IMR-90 (cell line): ENCODE measurements at regions not wholly inside any gene's neighbourhood (a gene's known extent, or its start where the extent isn't known, plus 50 kb on each side); places are given as distances from the start of the nearest gene placed in this dataset.

Experiments used
- ATAC-seq: fragments of 200-7000 bp; cut with Tn5 transposase; 2 replicates; pipeline ENCODE4 v1.9.1; 2020; ENCODE audit warnings: low read depth, mild to moderate bottlenecking, moderate library complexity
- BruUV-seq: library from RNA; stranded (reverse); fragments of 400-500 nt; replicated peaks from 2 replicates; lab custom pipeline; 2021; lab: Mats Ljungman, UMichigan
- CTCF ChIA-PET: fragments of 300-600 bp; formaldehyde crosslinking; extraction: SDS; loops from one replicate; lab custom pipeline; 2021; ENCODE audit warnings: antibody characterized with exemption; lab: Yijun Ruan, JAX
- POLR2A ChIA-PET: fragments of 300-600 bp; sonication (Branson Sonifier 250); formaldehyde crosslinking; loops from one replicate; lab custom pipeline; 2022; ENCODE audit warnings: antibody characterized with exemption; ENCODE audit not compliant: unreplicated experiment; lab: Charles Lee
- DNase-seq: peaks from one replicate; pipeline ENCODE4 v3.0.0; 2013
- H2AFZ ChIP-seq: replicated peaks from 2 replicates; pipeline ENCODE3; 2013; ENCODE audit warnings: low read length, mild to moderate bottlenecking; ENCODE audit not compliant: poor library complexity
- H2AK5ac ChIP-seq: 2 replicates; pipeline ENCODE4 v1.6.1; 2013; ENCODE audit warnings: low read depth, low read length, inconsistent platforms
- H2AK9ac ChIP-seq: replicated peaks from 2 replicates; pipeline ENCODE3; 2013; ENCODE audit warnings: mild to moderate bottlenecking, low read depth, low read length, moderate library complexity; ENCODE audit not compliant: poor library complexity
- H2BK120ac ChIP-seq: 2 replicates; pipeline ENCODE4 v1.6.1; 2013; ENCODE audit warnings: low read depth, low read length, inconsistent platforms
- H2BK15ac ChIP-seq: 3 replicates; pipeline ENCODE4 v1.6.1; 2013; ENCODE audit warnings: low read depth, low read length, inconsistent platforms
- H2BK20ac ChIP-seq: 2 replicates; pipeline ENCODE4 v1.6.1; 2013; ENCODE audit warnings: low read depth, mild to moderate bottlenecking, inconsistent platforms, low read length, moderate library complexity
- H2BK5ac ChIP-seq: 2 replicates; pipeline ENCODE4 v1.6.1; 2013; ENCODE audit warnings: mild to moderate bottlenecking, low read depth, low read length, inconsistent platforms; ENCODE audit not compliant: poor library complexity, severe bottlenecking
- H3K14ac ChIP-seq: replicated peaks from 2 replicates; pipeline ENCODE4 v1.6.1; 2013; ENCODE audit warnings: low read depth, low read length, inconsistent platforms
- H3K18ac ChIP-seq: 2 replicates; pipeline ENCODE4 v1.6.1; 2013; ENCODE audit warnings: low read depth, low read length, control low read depth
- H3K23ac ChIP-seq: 2 replicates; pipeline ENCODE4 v1.6.1; 2013; ENCODE audit warnings: low read depth, low read length, inconsistent platforms
- H3K27ac ChIP-seq: 2 replicates; pipeline ENCODE4 v1.5.1; 2013; ENCODE audit warnings: mild to moderate bottlenecking, control low read depth, low read length; ENCODE audit not compliant: insufficient read depth
- H3K27me3 ChIP-seq: 2 replicates; pipeline ENCODE4 v1.6.1; 2013; ENCODE audit warnings: low read length; ENCODE audit not compliant: control insufficient read depth, insufficient read depth
- H3K36me3 ChIP-seq: 2 replicates; pipeline ENCODE4 v1.6.1; 2013; ENCODE audit warnings: low read length, mixed read lengths; ENCODE audit not compliant: control insufficient read depth, insufficient read depth
- H3K4ac ChIP-seq: 2 replicates; pipeline ENCODE4 v1.6.1; 2013; ENCODE audit warnings: low read depth, low read length, inconsistent platforms
- H3K4me1 ChIP-seq: 2 replicates; pipeline ENCODE4 v1.6.1; 2013; ENCODE audit warnings: low read length, mixed read lengths; ENCODE audit not compliant: control insufficient read depth, insufficient read depth
- H3K4me2 ChIP-seq: 2 replicates; pipeline ENCODE4 v1.6.1; 2013; ENCODE audit warnings: low read depth, mild to moderate bottlenecking, control low read depth, low read length, moderate library complexity
- H3K4me3 ChIP-seq: 2 replicates; pipeline ENCODE4 v1.5.1; 2013; ENCODE audit warnings: low read depth, mild to moderate bottlenecking, control low read depth, low read length, moderate library complexity; ENCODE audit not compliant: insufficient read depth
- H3K56ac ChIP-seq: 2 replicates; pipeline ENCODE4 v1.6.1; 2013; ENCODE audit warnings: low read length, inconsistent platforms; ENCODE audit not compliant: insufficient read depth; ENCODE audit errors: extremely low read depth
- H3K79me1 ChIP-seq, 2 experiments: 2 replicates each; pipeline ENCODE4 v1.6.1; 2013; ENCODE audit warnings: low read length in 2 of 2, inconsistent platforms in 1 of 2, low read depth in 1 of 2
- H3K9ac ChIP-seq: 2 replicates; pipeline ENCODE4 v1.6.1; 2013; ENCODE audit warnings: low read depth, low read length, control low read depth
- H3K9me1 ChIP-seq: 2 replicates; pipeline ENCODE4 v1.6.1; 2013; ENCODE audit warnings: low read length, inconsistent platforms; ENCODE audit not compliant: insufficient read depth
- H3K9me3 ChIP-seq: 2 replicates; pipeline ENCODE4 v1.6.1; 2013; ENCODE audit warnings: low read length; ENCODE audit not compliant: control insufficient read depth, insufficient read depth
- H4K20me1 ChIP-seq: 2 replicates; pipeline ENCODE4 v1.6.1; 2013; ENCODE audit warnings: low read length, inconsistent platforms; ENCODE audit not compliant: insufficient read depth
- H4K5ac ChIP-seq: 2 replicates; pipeline ENCODE4 v1.6.1; 2013; ENCODE audit warnings: mild to moderate bottlenecking, low read depth, low read length, control low read depth
- H4K8ac ChIP-seq, 2 experiments: 2 replicates each; pipeline ENCODE4 v1.6.1; 2013; ENCODE audit warnings: low read depth in 2 of 2, low read length in 2 of 2, control low read depth in 1 of 2, inconsistent platforms in 1 of 2
- H4K91ac ChIP-seq: 2 replicates; pipeline ENCODE4 v1.6.1; 2013; ENCODE audit warnings: low read depth, low read length, inconsistent platforms; ENCODE audit not compliant: insufficient read depth
- BHLHE40 ChIP-seq: fragments of 150-350 bp; IDR thresholded peaks from 2 replicates; pipeline ENCODE4 v1.6.1; 2016; ENCODE audit warnings: mild to moderate bottlenecking, low read depth, low read length
- CEBPB ChIP-seq: IDR thresholded peaks from 2 replicates; pipeline ENCODE4 v1.6.1; 2012; ENCODE audit warnings: low read depth, low read length, improper control_type of control experiment
- CHD1 ChIP-seq: IDR thresholded peaks from 2 replicates; pipeline ENCODE4 v1.6.1; 2012; ENCODE audit warnings: low read depth, low read length, improper control_type of control experiment
- FOS ChIP-seq: fragments of 150-350 bp; IDR thresholded peaks from 2 replicates; pipeline ENCODE4 v1.6.1; 2016; ENCODE audit warnings: low read depth, low read length
- MAFK ChIP-seq: IDR thresholded peaks from 2 replicates; pipeline ENCODE4 v1.6.1; 2012; ENCODE audit warnings: low read depth, low read length, improper control_type of control experiment
- MAZ ChIP-seq: IDR thresholded peaks from 2 replicates; pipeline ENCODE4 v1.6.1; 2012; ENCODE audit warnings: low read depth, mild to moderate bottlenecking, low read length, improper control_type of control experiment, moderate library complexity, borderline replicate concordance
- MXI1 ChIP-seq: IDR thresholded peaks from 2 replicates; pipeline ENCODE4 v1.6.1; 2012; ENCODE audit warnings: low read depth, mild to moderate bottlenecking, low read length, moderate library complexity, borderline replicate concordance
- NFE2L2 ChIP-seq: fragments of 150-350 bp; IDR thresholded peaks from 2 replicates; pipeline ENCODE4 v1.6.1; 2016; ENCODE audit warnings: low read depth, mild to moderate bottlenecking, low read length
- POLR2A ChIP-seq: IDR thresholded peaks from 2 replicates; pipeline ENCODE4 v1.6.1; 2012; ENCODE audit warnings: mild to moderate bottlenecking, low read depth, low read length
- RAD21 ChIP-seq: IDR thresholded peaks from 2 replicates; pipeline ENCODE4 v1.6.1; 2012; ENCODE audit warnings: low read length, improper control_type of control experiment
- RCOR1 ChIP-seq: IDR thresholded peaks from 2 replicates; pipeline ENCODE4 v1.6.1; 2012; ENCODE audit warnings: mild to moderate bottlenecking, low read length, improper control_type of control experiment; ENCODE audit not compliant: insufficient replicate concordance
- RFX5 ChIP-seq: IDR thresholded peaks from 2 replicates; pipeline ENCODE4 v1.8.0; 2012; ENCODE audit warnings: low read depth, mild to moderate bottlenecking, low read length, moderate library complexity
- SMC3 ChIP-seq: fragments of 150-350 bp; IDR thresholded peaks from 2 replicates; pipeline ENCODE4 v1.6.1; 2016; ENCODE audit warnings: low read depth, mild to moderate bottlenecking, antibody characterized with exemption, low read length, moderate library complexity
- USF2 ChIP-seq: fragments of 150-350 bp; IDR thresholded peaks from 2 replicates; pipeline ENCODE4 v1.6.1; 2017; ENCODE audit warnings: mild to moderate bottlenecking, antibody characterized with exemption, low read length, low read depth
- WGBS, 2 experiments: methylation state at CpG; one replicate each; pipeline versions ENCODE4 v1.1.5 to v1.1.7; 2013; ENCODE audit warnings: missing lambda C conversion rate in 2 of 2; ENCODE audit not compliant: insufficient read length in 1 of 2; ENCODE audit errors: extremely low coverage in 2 of 2; 5-methylcytosine and 5-hydroxymethylcytosine counted together
- dilution Hi-C: fragments of 300-500 bp; cut with HindIII; formaldehyde crosslinking; loops from one replicate; pipeline ENCODE4 v1.14.3; 2018; ENCODE audit warnings: low sequenced_read_pairs; ENCODE audit not compliant: unreplicated experiment
- in situ Hi-C: fragments of 300-500 bp; cut with MboI; formaldehyde crosslinking; loops from 3 replicates; pipeline ENCODE4 v1.14.3; 2019; ENCODE audit warnings: low sequenced_read_pairs, inconsistent platforms, mixed read lengths
- intact Hi-C: fragments of 100-400 bp; cut with micrococcal nuclease; formaldehyde crosslinking; loops from 2 replicates; pipeline ENCODE4 v1.10.0; 2022
- TF ChIP-seq, protein P1 (sequence below): conservative IDR thresholded peaks from 2 replicates; pipeline ENCODE4 v1.5.1; 2012; ENCODE audit warnings: mild to moderate bottlenecking, low read depth, low read length, improper control_type of control experiment
- TF ChIP-seq, protein P2 (sequence below): fragments of 150-350 bp; IDR thresholded peaks from 2 replicates; pipeline ENCODE4 v1.6.1; 2016; ENCODE audit warnings: low read depth, mild to moderate bottlenecking, low read length, moderate library complexity, borderline replicate concordance

DNA sequence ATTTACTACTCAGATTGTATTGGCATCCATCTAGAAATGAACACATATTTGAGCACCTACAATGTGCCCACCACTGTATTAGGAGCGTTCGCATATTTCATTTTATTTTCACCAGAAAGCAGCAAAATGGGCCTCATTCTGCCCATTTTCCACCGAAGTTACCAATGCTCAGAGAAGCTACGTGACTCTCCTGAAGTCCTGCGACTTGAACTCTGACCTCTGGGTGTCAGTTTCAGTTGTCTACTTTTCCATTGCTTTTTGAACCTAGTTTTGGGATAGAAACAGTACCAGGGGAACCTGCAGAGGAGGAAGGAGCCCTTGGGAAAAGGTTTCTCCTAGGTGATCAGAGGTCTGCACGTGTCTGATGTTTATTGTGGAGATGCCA lies 139.1 kb upstream of the SDK2 start:
- ChIA-PET POLR2A (no interaction called here), CTCF (no interaction called here)
- no peak for TF ChIP-seq MXI1
- TF ChIP-seq RFX5 = no peak
- TF ChIP-seq USF2 = no peak
- TF ChIP-seq, protein P1, sequence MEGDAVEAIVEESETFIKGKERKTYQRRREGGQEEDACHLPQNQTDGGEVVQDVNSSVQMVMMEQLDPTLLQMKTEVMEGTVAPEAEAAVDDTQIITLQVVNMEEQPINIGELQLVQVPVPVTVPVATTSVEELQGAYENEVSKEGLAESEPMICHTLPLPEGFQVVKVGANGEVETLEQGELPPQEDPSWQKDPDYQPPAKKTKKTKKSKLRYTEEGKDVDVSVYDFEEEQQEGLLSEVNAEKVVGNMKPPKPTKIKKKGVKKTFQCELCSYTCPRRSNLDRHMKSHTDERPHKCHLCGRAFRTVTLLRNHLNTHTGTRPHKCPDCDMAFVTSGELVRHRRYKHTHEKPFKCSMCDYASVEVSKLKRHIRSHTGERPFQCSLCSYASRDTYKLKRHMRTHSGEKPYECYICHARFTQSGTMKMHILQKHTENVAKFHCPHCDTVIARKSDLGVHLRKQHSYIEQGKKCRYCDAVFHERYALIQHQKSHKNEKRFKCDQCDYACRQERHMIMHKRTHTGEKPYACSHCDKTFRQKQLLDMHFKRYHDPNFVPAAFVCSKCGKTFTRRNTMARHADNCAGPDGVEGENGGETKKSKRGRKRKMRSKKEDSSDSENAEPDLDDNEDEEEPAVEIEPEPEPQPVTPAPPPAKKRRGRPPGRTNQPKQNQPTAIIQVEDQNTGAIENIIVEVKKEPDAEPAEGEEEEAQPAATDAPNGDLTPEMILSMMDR = no peak
- no peak for TF ChIP-seq SMC3
- no peak for TF ChIP-seq MAFK
- no peak for TF ChIP-seq MAZ
- no peak for TF ChIP-seq BHLHE40
- TF ChIP-seq FOS = no peak
- no peak for TF ChIP-seq CHD1
- TF ChIP-seq POLR2A = no peak
- TF ChIP-seq RAD21 = no peak
- TF ChIP-seq NFE2L2 = no peak
- no peak for TF ChIP-seq RCOR1
- TF ChIP-seq CEBPB = no peak
- TF ChIP-seq, protein P2, sequence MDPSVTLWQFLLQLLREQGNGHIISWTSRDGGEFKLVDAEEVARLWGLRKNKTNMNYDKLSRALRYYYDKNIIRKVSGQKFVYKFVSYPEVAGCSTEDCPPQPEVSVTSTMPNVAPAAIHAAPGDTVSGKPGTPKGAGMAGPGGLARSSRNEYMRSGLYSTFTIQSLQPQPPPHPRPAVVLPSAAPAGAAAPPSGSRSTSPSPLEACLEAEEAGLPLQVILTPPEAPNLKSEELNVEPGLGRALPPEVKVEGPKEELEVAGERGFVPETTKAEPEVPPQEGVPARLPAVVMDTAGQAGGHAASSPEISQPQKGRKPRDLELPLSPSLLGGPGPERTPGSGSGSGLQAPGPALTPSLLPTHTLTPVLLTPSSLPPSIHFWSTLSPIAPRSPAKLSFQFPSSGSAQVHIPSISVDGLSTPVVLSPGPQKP = no peak
- ATAC-seq (no peak), DNase-seq (no peak)
- intact Hi-C loops (no loop called here), in situ Hi-C loops (no loop called here), dilution Hi-C loops (no loop called here)
- Histone ChIP-seq H2BK20ac (no peak overlapping the region), H4K8ac (no peak overlapping the region), H3K4me1 (no peaks in the 10 kb centered on the region), H3K4me2 (no peak overlapping the region), H2AFZ (no peak overlapping the region), H3K27me3 (no peaks in the 10 kb centered on the region), H3K14ac (no peak overlapping the region), H3K56ac (no peak overlapping the region), H3K27ac (no peak overlapping the region), H2AK5ac (no peak overlapping the region), H3K9ac (no peak overlapping the region), H3K9me3 (peaks cover 20% of the 10 kb centered on the region), H2BK120ac (no peak overlapping the region), H3K4me3 (no peak overlapping the region), H3K79me1 (no peaks in the 10 kb centered on the region), H2BK15ac (no peak overlapping the region), H3K4ac (no peak overlapping the region), H2BK5ac (no peak overlapping the region), H3K23ac (no peak overlapping the region), H2AK9ac (no peak overlapping the region), H3K36me3 (no peaks in the 10 kb centered on the region), H3K9me1 (no peaks in the 10 kb centered on the region), H3K18ac (no peak overlapping the region), H4K91ac (no peak overlapping the region), H4K5ac (no peak overlapping the region), H4K20me1 (no peaks in the 10 kb centered on the region)
- 79% methylated on average over 3 of the region's 6 CpGs; no CpG with 5 or more reads in 1 of the 2 experiments for WGBS, 2 experiments
- BruUV-seq = no TSS peak
